ENCODE measurements at regions not wholly inside any gene's neighbourhood (a gene's known extent, or its start where the extent isn't known, plus 50 kb on each side); places are given as distances from the start of the nearest gene placed in this dataset.

- no peak overlapping the region for H3K27ac Mint-ChIP-seq
- peaks cover 0 to 7% of the 10 kb centered on the region in 2 donors for H3K9me3 Mint-ChIP-seq
- no peak overlapping the region for H3K4me3 Mint-ChIP-seq
- DNase-seq (no peak), ATAC-seq (no peak)
- H3K4me1 Mint-ChIP-seq, result no peaks in the 10 kb centered on the region
- peaks cover 5% of the 10 kb centered on the region for H3K27me3 Mint-ChIP-seq
Observed at GRCh38 chr9:87290241-87291052, 207.2 kb upstream of the DAPK1 start.

DNA sequence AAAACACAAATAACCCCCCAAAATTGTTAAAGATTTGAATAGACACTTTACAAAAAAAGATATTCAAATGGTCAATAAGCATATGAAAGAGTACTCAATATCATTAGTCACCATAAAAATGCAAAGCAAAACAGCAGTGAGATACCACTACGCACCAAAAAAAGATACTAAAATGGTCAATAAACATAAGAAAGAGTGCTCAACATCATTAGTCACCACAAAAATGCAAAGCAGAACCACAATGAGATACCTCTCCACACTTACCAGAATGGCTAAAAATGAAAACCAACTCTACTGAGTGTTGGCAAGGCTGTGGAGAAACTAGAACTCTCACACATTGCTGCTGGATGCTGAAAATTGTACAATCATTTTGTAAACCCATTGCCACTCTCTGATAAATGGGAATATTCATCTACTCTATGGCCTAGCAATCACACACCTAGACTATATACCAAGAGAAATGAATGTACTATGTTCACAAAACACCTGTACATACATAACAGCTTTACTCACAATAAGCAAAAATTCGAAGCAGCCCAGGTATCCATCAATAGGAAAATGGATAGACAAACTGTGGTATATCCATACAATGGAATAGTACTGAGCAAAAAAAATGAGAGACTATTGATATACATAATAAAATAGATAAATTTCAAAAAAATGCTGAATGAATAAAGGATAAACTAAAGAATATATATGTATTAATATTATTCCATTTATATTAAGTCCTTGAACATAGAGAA is 205.0 kb upstream of the DAPK1 start:
- Mint-ChIP-seq H3K4me3 (no peak overlapping the region), H3K4me1 (no peaks in the 10 kb centered on the region), H3K9me3 (peaks cover 0 to 7% of the 10 kb centered on the region in 2 donors), H3K27ac (no peak overlapping the region), H3K27me3 (no peaks in the 10 kb centered on the region)
- DNase-seq, result no peak
- ATAC-seq, result no peak

GRCh38 chr9:87294126-87294525 is 203.5 kb upstream of the DAPK1 start:
- DNase-seq (no peak), ATAC-seq (no peak)
- H3K27ac Mint-ChIP-seq, result no peak overlapping the region
- peaks cover 0 to 7% of the 10 kb centered on the region in 2 donors for H3K9me3 Mint-ChIP-seq
- H3K4me1 Mint-ChIP-seq, result no peaks in the 10 kb centered on the region
- H3K27me3 Mint-ChIP-seq, result no peaks in the 10 kb centered on the region
- H3K4me3 Mint-ChIP-seq, result no peak overlapping the region

DNA sequence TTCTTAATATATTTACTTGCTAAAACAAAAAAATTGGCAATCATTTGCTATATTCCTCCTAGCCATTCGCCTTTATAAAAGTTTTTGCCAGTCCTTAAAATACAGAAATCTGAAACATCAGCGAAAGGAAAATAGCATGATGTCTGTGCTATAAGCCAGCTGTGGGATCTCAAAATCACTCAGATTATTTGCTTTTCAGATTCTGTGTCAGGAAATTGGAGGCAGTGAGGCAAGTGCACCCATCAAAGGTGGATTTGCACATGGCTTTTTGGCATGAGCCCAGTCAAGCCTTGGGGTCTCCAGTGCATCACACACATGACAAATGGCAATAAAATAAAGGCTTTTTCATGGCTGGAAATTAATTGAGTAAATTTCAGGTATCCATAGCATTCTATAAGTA is 196.8 kb upstream of the DAPK1 start:
- Mint-ChIP-seq H3K4me3 (no peak overlapping the region), H3K9me3 (no peaks in the 10 kb centered on the region), H3K27me3 (peaks cover 8% of the 10 kb centered on the region), H3K27ac (no peak overlapping the region), H3K4me1 (no peaks in the 10 kb centered on the region)
- DNase-seq, result no peak
- ATAC-seq, result no peak

GRCh38 chr9:87301371-87301770 is 196.3 kb upstream of the DAPK1 start:
- H3K9me3 Mint-ChIP-seq, result no peaks in the 10 kb centered on the region

GRCh38 chr9:87305151-87305550 is 192.5 kb upstream of the DAPK1 start:
- peaks cover 14% of the 10 kb centered on the region for H3K27me3 Mint-ChIP-seq
- ATAC-seq (no peak), DNase-seq (no peak)
- no peaks in the 10 kb centered on the region for H3K9me3 Mint-ChIP-seq
- H3K27ac Mint-ChIP-seq, result peak overlapping the region in 1 of 2 donors; percentile 12
- no peaks in the 10 kb centered on the region for H3K4me1 Mint-ChIP-seq
- no peak overlapping the region for H3K4me3 Mint-ChIP-seq

More at GRCh38 chr9:87301371-87301770, 196.3 kb upstream of the DAPK1 start:
- DNase-seq (no peak), ATAC-seq (no peak)
- Mint-ChIP-seq H3K4me1 (no peaks in the 10 kb centered on the region), H3K4me3 (no peak overlapping the region), H3K27ac (no peak overlapping the region), H3K27me3 (peaks cover 8% of the 10 kb centered on the region)

- H3K4me1 Mint-ChIP-seq, result no peaks in the 10 kb centered on the region
- DNase-seq (no peak), ATAC-seq (no peak)
- no peaks in the 10 kb centered on the region for H3K9me3 Mint-ChIP-seq
- H3K27ac Mint-ChIP-seq, result no peak overlapping the region
- no peak overlapping the region for H3K4me3 Mint-ChIP-seq
- peaks cover 16% of the 10 kb centered on the region for H3K27me3 Mint-ChIP-seq
Observed at GRCh38 chr9:87306006-87306405, 191.7 kb upstream of the DAPK1 start.

DNA sequence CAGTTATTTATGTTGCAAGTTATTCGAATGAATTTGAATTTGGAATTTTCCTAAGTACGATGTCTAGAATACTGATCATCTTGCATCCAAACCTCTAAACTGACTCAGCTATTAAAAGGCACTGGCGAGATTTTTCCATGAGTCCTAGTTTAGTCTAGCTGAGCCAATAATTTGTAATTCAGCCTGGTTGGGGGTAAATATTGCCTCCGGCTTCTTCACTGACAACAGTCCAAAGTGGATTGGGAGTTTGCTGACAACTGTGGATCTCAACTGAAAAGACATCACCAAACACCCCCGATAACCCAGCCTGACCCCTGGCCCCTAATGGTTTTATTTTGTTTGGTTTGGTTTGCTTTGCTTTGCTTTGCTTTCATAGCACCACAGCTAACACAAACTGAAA is 189.8 kb upstream of the DAPK1 start:
- DNase-seq (no peak), ATAC-seq (no peak)
- Mint-ChIP-seq H3K27me3 (peaks cover 8% of the 10 kb centered on the region), H3K4me1 (no peaks in the 10 kb centered on the region), H3K9me3 (peaks cover 0 to 4% of the 10 kb centered on the region in 2 donors), H3K27ac (no peak overlapping the region), H3K4me3 (no peak overlapping the region)

DNA sequence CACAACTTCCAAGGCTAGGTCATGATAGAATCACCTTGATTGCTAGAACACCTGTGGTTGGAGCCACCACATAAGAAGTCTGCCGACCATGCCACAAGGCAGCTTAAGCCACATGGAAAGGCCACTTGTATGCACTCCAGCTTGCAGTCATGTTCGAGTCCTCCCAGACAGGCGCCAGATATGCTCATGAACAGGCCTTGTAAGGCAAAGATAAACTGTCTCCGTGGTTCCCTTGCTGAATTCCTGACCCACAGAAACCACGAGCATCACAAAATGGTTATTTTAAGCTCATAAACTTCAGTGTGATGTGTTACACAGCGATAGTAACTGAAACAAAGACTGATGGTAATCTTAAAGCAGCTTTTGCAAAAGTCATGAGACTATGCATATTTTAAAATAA is 188.4 kb upstream of the DAPK1 start:
- H3K4me3 Mint-ChIP-seq, result no peak overlapping the region
- H3K9me3 Mint-ChIP-seq, result peaks cover 0 to 4% of the 10 kb centered on the region in 2 donors
- peaks cover 8% of the 10 kb centered on the region for H3K27me3 Mint-ChIP-seq
- H3K27ac Mint-ChIP-seq, result no peak overlapping the region
- ATAC-seq (no peak), DNase-seq (no peak)
- H3K4me1 Mint-ChIP-seq, result no peaks in the 10 kb centered on the region

GRCh38 chr9:87310827-87311523 is 186.7 kb upstream of the DAPK1 start:
- no peak for DNase-seq
- H3K27ac Mint-ChIP-seq, result no peak overlapping the region
- H3K9me3 Mint-ChIP-seq, result peaks cover 4 to 5% of the 10 kb centered on the region in 2 donors
- peaks cover 14% of the 10 kb centered on the region for H3K27me3 Mint-ChIP-seq
- no peaks in the 10 kb centered on the region for H3K4me1 Mint-ChIP-seq
- ATAC-seq, result no peak
- no peak overlapping the region for H3K4me3 Mint-ChIP-seq

GRCh38 chr9:87319656-87320055 is 178.0 kb upstream of the DAPK1 start:
- H3K27ac Mint-ChIP-seq, result no peak overlapping the region
- no peak overlapping the region for H3K4me3 Mint-ChIP-seq
- ATAC-seq (no peak), DNase-seq (no peak)
- peaks cover 0 to 5% of the 10 kb centered on the region in 2 donors for H3K9me3 Mint-ChIP-seq
- H3K4me1 Mint-ChIP-seq, result no peaks in the 10 kb centered on the region
- H3K27me3 Mint-ChIP-seq, result peaks cover 17% of the 10 kb centered on the region

- no peak overlapping the region for H3K27ac Mint-ChIP-seq
- no peak for ATAC-seq
- peaks cover 17% of the 10 kb centered on the region for H3K27me3 Mint-ChIP-seq
- H3K9me3 Mint-ChIP-seq, result peaks cover 0 to 4% of the 10 kb centered on the region in 2 donors
- no peak overlapping the region for H3K4me3 Mint-ChIP-seq
- no peak for DNase-seq
- H3K4me1 Mint-ChIP-seq, result no peaks in the 10 kb centered on the region
Observed at GRCh38 chr9:87320146-87320884, 177.4 kb upstream of the DAPK1 start.

GRCh38 chr9:87322840-87323635 is 174.6 kb upstream of the DAPK1 start:
- Mint-ChIP-seq H3K9me3 (no peaks in the 10 kb centered on the region), H3K27ac (no peak overlapping the region), H3K27me3 (peaks cover 20% of the 10 kb centered on the region), H3K4me1 (no peaks in the 10 kb centered on the region), H3K4me3 (no peak overlapping the region)
- no peak for ATAC-seq
- DNase-seq, result no peak

DNA sequence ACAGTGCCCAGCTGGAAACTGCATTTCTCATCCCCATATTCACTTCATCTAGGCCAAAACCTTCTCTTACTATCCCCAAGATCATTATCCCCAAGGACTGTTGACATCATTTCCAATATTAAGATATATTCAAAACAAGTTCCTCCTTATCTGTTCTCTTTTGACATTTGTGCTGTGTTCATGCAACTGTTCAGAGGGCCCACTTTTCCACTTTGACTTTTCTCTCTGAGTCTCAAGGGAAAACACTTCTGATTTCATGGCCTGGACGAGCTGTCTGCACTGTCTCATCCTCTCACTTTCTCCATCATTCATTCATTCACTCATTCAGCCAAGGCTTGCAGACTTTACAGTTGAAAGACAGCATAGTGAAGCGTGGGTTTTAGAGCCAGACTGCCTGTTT is 173.7 kb upstream of the DAPK1 start:
- Mint-ChIP-seq H3K27ac (no peak overlapping the region), H3K4me3 (no peak overlapping the region), H3K27me3 (peaks cover 20% of the 10 kb centered on the region), H3K4me1 (no peaks in the 10 kb centered on the region), H3K9me3 (no peaks in the 10 kb centered on the region)
- no peak for DNase-seq
- ATAC-seq, result no peak

All from stimulated activated naive CD8-positive, alpha-beta T cell treated with anti-CD3 and anti-CD28 coated beads, Interleukin-15, amount 100 ng/mL, for 72 hours (primary cell).